HFFc6 (cell line): ENCODE measurements at regions not wholly inside any gene's neighbourhood (a gene's known extent, or its start where the extent isn't known, plus 50 kb on each side); places are given as distances from the start of the nearest gene placed in this dataset.

Source experiments
- DNase-seq: peaks from one replicate; pipeline ENCODE4 v3.0.0-alpha.2; 2018
- H3K27ac Mint-ChIP-seq: 2 replicates; pipeline ENCODE4 v1.8.0; 2020; ENCODE audit warnings: mild to moderate bottlenecking, mixed read lengths
- H3K27me3 Mint-ChIP-seq: 2 replicates; pipeline ENCODE4 v1.8.0; 2021; ENCODE audit warnings: mild to moderate bottlenecking, moderate library complexity, mixed read lengths; ENCODE audit not compliant: insufficient read depth
- H3K36me3 Mint-ChIP-seq: 2 replicates; pipeline ENCODE4 v1.8.0; 2021; ENCODE audit warnings: low read depth, mixed read lengths
- H3K4me1 Mint-ChIP-seq: 2 replicates; pipeline ENCODE4 v1.8.0; 2020; ENCODE audit warnings: low read depth, mixed read lengths
- H3K4me3 Mint-ChIP-seq: 2 replicates; pipeline ENCODE4 v1.8.0; 2020; ENCODE audit warnings: mild to moderate bottlenecking, moderate library complexity, mixed read lengths
- H3K9me3 Mint-ChIP-seq: 2 replicates; pipeline ENCODE4 v1.8.0; 2020; ENCODE audit warnings: mild to moderate bottlenecking, mixed read lengths
- TF ChIP-seq, protein P1 (sequence below): fragments of 200-600 bp; sonication (generic); IDR thresholded peaks from 2 replicates; pipeline ENCODE4 v1.5.0; 2021; ENCODE audit warnings: antibody characterized with exemption, mild to moderate bottlenecking

DNA sequence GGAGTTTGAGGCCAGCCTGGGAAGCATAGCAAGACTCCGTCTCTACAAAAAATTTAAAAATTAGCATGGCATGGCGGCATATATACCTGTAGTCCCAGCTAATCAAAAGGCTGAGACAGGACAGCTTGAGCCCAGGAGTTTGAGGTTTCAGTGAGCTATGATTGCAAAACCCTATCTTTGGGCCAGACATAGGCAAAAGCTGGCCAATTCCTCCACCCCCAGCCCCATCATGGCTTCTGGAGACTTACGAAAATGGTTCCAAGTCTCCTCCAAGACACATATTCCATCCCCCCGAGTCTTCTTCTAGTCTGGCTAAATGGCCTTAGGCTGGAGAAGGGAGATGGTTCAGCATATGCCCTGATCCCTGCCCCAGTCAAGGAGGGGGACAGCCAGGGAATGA, 172.8 kb upstream of the HAAO start:
- H3K9me3 Mint-ChIP-seq: no peaks in the 10 kb centered on the region
- no peak for DNase-seq
- no peak overlapping the region for H3K4me3 Mint-ChIP-seq
- H3K27ac Mint-ChIP-seq: peak overlapping the region; percentile 90
- no peaks in the 10 kb centered on the region for H3K36me3 Mint-ChIP-seq
- TF ChIP-seq, protein P1, sequence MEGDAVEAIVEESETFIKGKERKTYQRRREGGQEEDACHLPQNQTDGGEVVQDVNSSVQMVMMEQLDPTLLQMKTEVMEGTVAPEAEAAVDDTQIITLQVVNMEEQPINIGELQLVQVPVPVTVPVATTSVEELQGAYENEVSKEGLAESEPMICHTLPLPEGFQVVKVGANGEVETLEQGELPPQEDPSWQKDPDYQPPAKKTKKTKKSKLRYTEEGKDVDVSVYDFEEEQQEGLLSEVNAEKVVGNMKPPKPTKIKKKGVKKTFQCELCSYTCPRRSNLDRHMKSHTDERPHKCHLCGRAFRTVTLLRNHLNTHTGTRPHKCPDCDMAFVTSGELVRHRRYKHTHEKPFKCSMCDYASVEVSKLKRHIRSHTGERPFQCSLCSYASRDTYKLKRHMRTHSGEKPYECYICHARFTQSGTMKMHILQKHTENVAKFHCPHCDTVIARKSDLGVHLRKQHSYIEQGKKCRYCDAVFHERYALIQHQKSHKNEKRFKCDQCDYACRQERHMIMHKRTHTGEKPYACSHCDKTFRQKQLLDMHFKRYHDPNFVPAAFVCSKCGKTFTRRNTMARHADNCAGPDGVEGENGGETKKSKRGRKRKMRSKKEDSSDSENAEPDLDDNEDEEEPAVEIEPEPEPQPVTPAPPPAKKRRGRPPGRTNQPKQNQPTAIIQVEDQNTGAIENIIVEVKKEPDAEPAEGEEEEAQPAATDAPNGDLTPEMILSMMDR: no peak
- H3K27me3 Mint-ChIP-seq: peaks cover 4% of the 10 kb centered on the region
- H3K4me1 Mint-ChIP-seq: peaks cover 67% of the 10 kb centered on the region

DNA sequence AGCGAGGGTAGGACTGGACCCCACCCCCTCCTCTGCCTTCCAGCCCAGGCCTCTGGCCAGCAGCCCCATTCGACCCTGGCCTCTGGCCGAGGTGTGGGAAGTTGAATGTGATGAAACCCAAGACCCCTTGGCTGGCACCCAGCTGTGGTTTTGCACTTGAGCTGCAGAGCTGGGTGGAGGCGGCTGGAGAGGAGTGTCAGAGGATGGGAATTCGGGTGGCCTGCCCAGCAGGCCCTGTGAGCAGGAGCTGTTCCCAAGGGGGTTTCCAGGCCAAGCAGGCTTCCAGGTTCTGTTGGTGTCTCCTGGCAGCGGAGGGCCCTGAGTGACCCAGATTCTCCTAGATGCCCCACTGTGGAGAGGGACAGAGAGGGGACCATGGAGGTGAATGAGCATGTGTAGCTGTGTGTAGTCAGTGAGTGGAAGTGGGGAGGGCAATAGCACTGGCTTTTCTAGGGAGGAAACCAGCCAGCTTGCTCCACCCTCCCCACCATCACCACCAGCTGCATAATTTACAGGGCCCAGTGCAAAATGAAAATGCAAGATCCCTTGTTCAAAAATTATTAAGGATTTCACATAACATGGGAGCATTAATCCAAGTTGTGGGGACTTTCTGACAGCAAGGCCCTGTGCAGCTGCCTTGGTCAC, 172.2 kb upstream of the HAAO start:
- H3K27me3 Mint-ChIP-seq: peaks cover 3% of the 10 kb centered on the region
- peak; percentile 77 for DNase-seq
- H3K4me3 Mint-ChIP-seq: peak overlapping the region; percentile 56
- H3K36me3 Mint-ChIP-seq: no peaks in the 10 kb centered on the region
- TF ChIP-seq, protein P1: no peak
- peak overlapping the region; percentile 90 for H3K27ac Mint-ChIP-seq
- no peaks in the 10 kb centered on the region for H3K9me3 Mint-ChIP-seq
- H3K4me1 Mint-ChIP-seq: peaks cover 67% of the 10 kb centered on the region

DNA sequence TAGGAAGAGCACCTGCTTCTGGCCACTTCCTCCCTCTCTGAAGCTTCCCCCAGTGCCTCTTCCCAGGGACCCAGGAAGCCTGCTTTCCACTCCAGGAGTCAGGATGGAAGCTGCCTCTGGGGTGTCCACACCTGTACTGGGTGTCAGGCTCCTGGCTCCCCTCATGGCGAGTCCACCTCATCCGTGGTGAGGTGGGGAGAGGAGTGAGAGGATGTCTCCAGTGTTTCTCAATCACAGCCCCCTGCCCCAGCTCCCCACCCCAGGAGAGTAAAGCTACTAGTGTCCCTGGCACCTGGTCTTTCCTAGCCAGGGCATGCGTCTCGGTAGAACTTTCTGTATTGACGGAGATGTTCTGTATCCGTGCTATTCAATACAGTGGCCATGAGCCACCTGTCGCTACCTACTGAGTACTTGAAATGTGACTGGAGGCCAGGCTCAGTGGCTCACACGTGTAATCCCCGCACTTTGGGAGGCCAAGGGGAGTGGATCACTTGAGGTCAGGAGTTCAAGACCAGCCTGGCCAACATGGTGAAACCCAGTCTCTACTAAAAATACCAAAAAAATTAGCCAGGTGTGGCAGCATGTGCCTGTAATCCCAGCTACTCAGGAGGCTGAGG, 171.2 kb upstream of the HAAO start:
- peaks cover 61% of the 10 kb centered on the region for H3K4me1 Mint-ChIP-seq

DNA sequence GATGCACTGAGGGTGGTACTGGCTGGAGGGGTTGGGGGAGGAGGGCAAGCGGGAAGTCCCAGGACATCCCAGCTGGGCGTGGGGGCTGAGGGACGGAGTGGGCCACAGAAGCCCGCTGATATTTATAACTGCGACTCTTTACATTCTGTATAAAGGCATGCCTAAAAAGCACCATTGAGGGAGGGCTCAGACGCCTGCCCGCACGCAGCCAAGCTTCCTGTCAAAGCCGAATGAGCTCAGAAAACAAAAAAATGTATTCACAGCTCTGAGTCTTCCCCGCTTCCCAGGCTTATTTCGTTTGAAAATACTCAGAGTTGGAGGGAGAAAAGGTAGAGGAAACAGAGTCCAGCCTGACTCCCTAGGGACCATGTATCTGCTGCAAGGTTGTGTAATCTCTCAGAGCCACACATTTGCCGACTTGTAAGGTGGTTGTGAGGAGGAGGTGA, 170.1 kb upstream of the HAAO start:
- no peaks in the 10 kb centered on the region for H3K9me3 Mint-ChIP-seq
- H3K27ac Mint-ChIP-seq: peak overlapping the region; percentile 12; the same call in 1 of the 2 replicates
- no peak for DNase-seq

More for the DNA sequence above, 171.2 kb upstream of the HAAO start:
- Mint-ChIP-seq H3K36me3 (no peaks in the 10 kb centered on the region), H3K4me3 (no peak overlapping the region), H3K9me3 (no peaks in the 10 kb centered on the region), H3K27me3 (peaks cover 2% of the 10 kb centered on the region), H3K27ac (no peak overlapping the region)
- TF ChIP-seq, protein P1: no peak
- DNase-seq: no peak

DNA sequence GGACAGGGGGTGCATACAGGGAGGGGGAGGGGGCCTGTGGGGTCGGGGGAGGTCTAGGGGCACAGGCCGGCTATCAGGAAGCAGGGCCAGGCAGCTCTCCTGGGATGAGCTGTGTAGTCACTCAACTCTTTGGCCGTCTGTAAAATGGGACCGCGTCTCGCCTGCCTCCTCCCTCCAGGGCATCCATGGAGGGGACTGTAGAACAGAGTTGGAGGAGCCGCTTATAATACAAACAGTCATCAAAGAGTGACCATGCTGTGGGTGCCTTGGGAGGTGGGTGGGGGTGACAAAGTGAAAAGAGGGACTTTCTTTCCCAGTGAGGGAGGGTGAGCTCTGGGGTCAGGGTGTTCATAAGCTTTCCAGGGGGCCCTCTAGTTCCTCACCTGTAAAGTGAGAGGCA, 169.6 kb upstream of the HAAO start:
- TF ChIP-seq, protein P1: no peak
- Mint-ChIP-seq H3K27me3 (peaks cover 2% of the 10 kb centered on the region), H3K4me1 (peaks cover 45% of the 10 kb centered on the region), H3K9me3 (no peaks in the 10 kb centered on the region), H3K36me3 (no peaks in the 10 kb centered on the region), H3K27ac (no peak overlapping the region), H3K4me3 (no peak overlapping the region)
- DNase-seq: no peak

More for the DNA sequence above, 170.1 kb upstream of the HAAO start:
- TF ChIP-seq, protein P1: no peak
- peaks cover 2% of the 10 kb centered on the region for H3K27me3 Mint-ChIP-seq
- H3K36me3 Mint-ChIP-seq: no peaks in the 10 kb centered on the region
- peaks cover 50% of the 10 kb centered on the region for H3K4me1 Mint-ChIP-seq
- no peak overlapping the region for H3K4me3 Mint-ChIP-seq
